ENCODE measurements at regions not wholly inside any gene's neighbourhood (a gene's known extent, or its start where the extent isn't known, plus 50 kb on each side); places are given as distances from the start of the nearest gene placed in this dataset.
"Not testable (repeated sequence)": the region's sequence is repeated elsewhere in the genome, so short reads cannot be mapped to it uniquely, and the experiment has no call there.

- no peak for DNase-seq
Measured at GRCh38 chr7:152594801-152595200, 81.1 kb downstream of the XRCC2 start.

- no peak for DNase-seq
Measured at GRCh38 chr7:152591976-152592375, 84.0 kb downstream of the XRCC2 start.

GRCh38 chr7:152590481-152590880, 85.5 kb downstream of the XRCC2 start:
- DNase-seq, result no peak

GRCh38 chr7:152589821-152590220, 86.1 kb downstream of the XRCC2 start:
- not testable (repeated sequence) for DNase-seq

- no peak for DNase-seq
Measured at GRCh38 chr7:152588350-152588749, 87.6 kb downstream of the XRCC2 start.

- DNase-seq, result no peak
Measured at GRCh38 chr7:152587366-152587765, 88.6 kb downstream of the XRCC2 start.

GRCh38 chr7:152583006-152583405, 92.9 kb downstream of the XRCC2 start:
- DNase-seq, result no peak

GRCh38 chr7:152579070-152579469, 96.9 kb downstream of the XRCC2 start:
- no peak for DNase-seq

- no peak for DNase-seq
Measured at GRCh38 chr7:152577339-152577738, 98.6 kb downstream of the XRCC2 start.

GRCh38 chr7:152574892-152575548, 100.9 kb downstream of the XRCC2 start:
- peak; percentile 82 for DNase-seq

GRCh38 chr7:152573186-152573585, 102.8 kb downstream of the XRCC2 start:
- DNase-seq, result not testable (repeated sequence)

GRCh38 chr7:152572101-152572500, 103.8 kb downstream of the XRCC2 start:
- no peak for DNase-seq

- DNase-seq, result peak; percentile 56
Measured at GRCh38 chr7:152571068-152571467, 104.9 kb downstream of the XRCC2 start.

GRCh38 chr7:152568972-152569371, 107.0 kb downstream of the XRCC2 start:
- no peak for DNase-seq

GRCh38 chr7:152565731-152566130, 110.2 kb downstream of the XRCC2 start:
- no peak for DNase-seq

GRCh38 chr7:152564656-152565250, 111.2 kb downstream of the XRCC2 start:
- no peak for DNase-seq

- DNase-seq, result no peak
Measured at GRCh38 chr7:152556013-152556755, 119.8 kb downstream of the XRCC2 start.

GRCh38 chr7:152553671-152554317, 118.0 kb upstream of the KMT2C start:
- no peak for DNase-seq

- no peak for DNase-seq
Measured at GRCh38 chr7:152551304-152552036, 115.7 kb upstream of the KMT2C start.

GRCh38 chr7:152544971-152545619, 109.3 kb upstream of the KMT2C start:
- DNase-seq, result no peak

- DNase-seq, result no peak
Measured at GRCh38 chr7:152544481-152544927, 108.7 kb upstream of the KMT2C start.

GRCh38 chr7:152543799-152544198, 108.0 kb upstream of the KMT2C start:
- no peak for DNase-seq

Data from retina (tissue), 1 donor.